GM12865 (cell line): ENCODE measurements at regions not wholly inside any gene's neighbourhood (a gene's known extent, or its start where the extent isn't known, plus 50 kb on each side); places are given as distances from the start of the nearest gene placed in this dataset.

Experiments used
- DNase-seq: peaks from one replicate; pipeline ENCODE4 v3.0.0; 2010; ENCODE audit warnings: low read depth
- H3K4me3 ChIP-seq: 2 replicates; pipeline ENCODE4 v1.5.1; 2011; ENCODE audit warnings: mild to moderate bottlenecking, low read depth, low read length, control low read depth
- TF ChIP-seq, protein P1 (sequence below): IDR thresholded peaks from 2 replicates; pipeline ENCODE4 v1.5.1; 2011; ENCODE audit warnings: low read length, control low read depth, low read depth, inconsistent platforms; ENCODE audit not compliant: insufficient read depth; ENCODE audit errors: missing control alignments

DNA sequence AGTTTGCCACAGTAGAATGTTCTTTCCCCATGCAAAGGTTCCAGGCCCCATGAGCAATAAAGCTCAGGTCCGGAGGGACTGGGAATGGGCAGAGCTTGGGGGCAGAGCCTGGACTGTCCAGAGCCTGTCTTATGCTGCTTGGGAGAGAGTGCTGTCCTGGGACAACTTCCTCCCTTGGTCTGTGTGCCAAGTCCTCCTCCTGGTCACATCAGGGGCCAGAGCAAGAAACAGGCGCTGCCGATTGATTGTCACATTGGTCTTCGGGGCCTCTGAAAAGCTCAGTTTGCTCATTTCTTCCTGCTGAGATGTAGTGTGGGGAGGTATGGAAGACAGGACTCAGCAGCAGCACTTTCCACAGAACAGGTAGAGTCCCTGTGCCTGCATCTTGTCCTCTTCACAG, 54.0 kb upstream of the FCN1 start:
- no peak overlapping the region for H3K4me3 ChIP-seq
- DNase-seq: no peak
- TF ChIP-seq, protein P1, sequence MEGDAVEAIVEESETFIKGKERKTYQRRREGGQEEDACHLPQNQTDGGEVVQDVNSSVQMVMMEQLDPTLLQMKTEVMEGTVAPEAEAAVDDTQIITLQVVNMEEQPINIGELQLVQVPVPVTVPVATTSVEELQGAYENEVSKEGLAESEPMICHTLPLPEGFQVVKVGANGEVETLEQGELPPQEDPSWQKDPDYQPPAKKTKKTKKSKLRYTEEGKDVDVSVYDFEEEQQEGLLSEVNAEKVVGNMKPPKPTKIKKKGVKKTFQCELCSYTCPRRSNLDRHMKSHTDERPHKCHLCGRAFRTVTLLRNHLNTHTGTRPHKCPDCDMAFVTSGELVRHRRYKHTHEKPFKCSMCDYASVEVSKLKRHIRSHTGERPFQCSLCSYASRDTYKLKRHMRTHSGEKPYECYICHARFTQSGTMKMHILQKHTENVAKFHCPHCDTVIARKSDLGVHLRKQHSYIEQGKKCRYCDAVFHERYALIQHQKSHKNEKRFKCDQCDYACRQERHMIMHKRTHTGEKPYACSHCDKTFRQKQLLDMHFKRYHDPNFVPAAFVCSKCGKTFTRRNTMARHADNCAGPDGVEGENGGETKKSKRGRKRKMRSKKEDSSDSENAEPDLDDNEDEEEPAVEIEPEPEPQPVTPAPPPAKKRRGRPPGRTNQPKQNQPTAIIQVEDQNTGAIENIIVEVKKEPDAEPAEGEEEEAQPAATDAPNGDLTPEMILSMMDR: no peak

DNA sequence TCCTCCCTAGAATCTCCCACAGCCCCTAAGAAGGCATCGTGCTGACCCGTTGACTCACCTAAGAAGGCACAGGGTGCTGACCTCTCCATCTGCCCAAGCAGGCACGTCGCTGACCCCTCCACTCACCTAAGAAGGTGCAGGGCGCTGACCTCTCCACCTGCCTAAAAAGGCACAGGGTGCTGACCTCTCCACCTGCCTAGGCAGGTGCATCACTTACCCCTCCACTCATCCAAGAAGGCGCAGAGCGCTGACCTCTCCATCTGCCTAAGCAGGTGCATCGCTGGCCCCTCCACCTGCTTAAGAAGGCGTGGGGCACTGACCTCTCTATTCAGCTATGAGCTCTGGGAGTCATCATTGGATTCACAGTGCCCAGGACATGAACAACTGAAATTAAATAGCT, 54.4 kb upstream of the FCN1 start:
- H3K4me3 ChIP-seq: no peak overlapping the region
- TF ChIP-seq, protein P1: no peak
- no peak for DNase-seq

DNA sequence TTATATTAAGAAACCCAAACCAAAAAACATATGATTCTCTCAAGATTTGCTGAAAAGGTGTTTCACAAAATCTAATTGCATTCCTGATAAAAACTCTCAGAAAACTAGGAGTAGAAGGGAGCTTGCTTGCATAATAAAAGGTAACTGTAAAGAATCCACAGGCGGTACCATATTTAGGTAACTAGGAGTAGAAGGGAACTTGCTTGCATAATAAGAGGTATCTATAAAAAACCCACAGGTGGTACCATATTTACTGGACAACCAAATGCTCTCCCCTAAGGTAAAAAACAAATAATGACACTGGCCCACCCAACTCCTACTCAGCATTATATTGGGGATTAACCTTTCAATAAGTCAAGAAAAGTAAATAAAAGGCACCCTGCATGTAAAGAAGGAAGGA, 57.5 kb upstream of the FCN1 start:
- TF ChIP-seq, protein P1: no peak
- no peak overlapping the region for H3K4me3 ChIP-seq
- DNase-seq: no peak

DNA sequence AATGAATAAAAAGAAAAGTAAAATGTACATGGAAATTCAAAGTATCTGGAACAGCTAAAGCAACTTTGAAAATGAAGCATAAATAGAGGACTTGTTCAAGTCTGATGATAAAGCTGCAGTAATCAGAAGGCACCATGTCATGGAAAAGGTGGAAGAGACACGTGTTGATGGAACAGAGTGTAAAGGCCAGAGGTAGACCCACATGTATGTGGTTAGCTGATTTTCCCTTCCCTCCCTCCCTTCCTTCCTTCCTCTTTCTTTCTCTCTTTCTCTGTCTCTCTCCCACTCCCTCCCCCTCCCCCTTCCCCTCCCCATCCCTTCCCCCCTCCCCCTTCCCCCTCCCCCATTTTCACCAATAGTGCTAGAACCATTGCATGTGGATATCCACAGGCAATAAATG, 58.7 kb upstream of the FCN1 start:
- TF ChIP-seq, protein P1: no peak
- DNase-seq: no peak
- H3K4me3 ChIP-seq: no peak overlapping the region

DNA sequence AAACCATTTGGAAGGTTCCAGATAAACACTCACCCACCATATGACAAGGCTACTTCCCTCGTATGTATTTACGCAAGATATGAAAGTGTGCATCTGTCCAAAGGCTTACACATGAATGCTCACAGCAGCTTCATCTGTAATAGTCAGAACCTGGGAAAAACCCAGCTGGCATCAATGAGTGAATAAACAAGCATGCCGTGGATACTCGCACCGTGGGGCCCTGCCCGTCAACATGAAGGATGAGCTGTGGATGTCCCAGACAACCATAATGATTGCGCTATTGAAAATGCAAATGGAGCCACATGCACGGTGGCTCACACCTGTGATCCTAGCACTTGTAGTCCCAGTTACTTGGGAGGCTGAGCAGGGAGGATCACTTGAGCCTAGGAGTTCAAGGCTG, 60.6 kb upstream of the FCN1 start:
- TF ChIP-seq, protein P1: no peak
- no peak overlapping the region for H3K4me3 ChIP-seq
- DNase-seq: no peak

DNA sequence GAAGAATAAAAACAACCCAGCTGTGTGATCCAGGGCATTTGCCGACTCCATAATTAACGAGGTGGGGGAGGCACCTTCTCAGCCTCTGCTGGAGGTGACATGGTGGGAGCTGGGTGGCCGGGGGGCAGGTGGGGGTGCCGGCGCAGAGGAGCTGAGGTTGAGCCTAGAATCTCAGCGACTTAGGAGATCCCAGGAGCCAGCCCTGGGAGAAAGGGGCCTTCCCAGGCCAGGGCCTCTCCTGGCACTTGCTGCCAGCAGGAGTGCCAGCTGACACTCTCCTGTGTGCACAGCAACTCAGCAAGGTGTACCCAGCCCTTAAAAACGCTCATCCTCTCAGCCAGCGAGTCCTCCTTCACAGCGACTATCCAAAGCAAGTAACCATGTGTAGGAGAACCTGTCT, 62.8 kb upstream of the FCN1 start:
- H3K4me3 ChIP-seq: no peak overlapping the region
- TF ChIP-seq, protein P1: no peak
- no peak for DNase-seq

DNA sequence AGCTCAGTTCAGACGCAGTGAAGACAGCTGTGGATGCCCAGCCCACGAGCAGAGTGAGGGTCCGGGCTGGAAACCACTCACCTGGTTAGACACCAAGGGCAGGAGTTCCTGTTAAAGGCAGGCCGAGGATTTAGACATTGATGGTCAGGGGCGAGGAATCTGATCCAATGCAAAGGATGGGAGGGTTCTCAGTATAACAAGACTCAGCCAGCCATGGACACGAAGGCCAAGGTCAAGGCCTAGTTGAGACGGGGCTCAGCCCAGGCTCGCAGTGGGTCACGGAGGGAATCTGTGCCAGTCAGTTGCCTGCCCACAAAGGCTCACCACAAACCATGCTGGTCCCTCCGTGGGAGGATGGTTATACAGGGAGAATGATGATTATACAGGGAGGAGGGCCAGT, 63.3 kb upstream of the FCN1 start:
- no peak for DNase-seq
- TF ChIP-seq, protein P1: no peak
- H3K4me3 ChIP-seq: no peak overlapping the region
